Gastroesophageal sphincter (tissue), 3 donors: ENCODE measurements at regions not wholly inside any gene's neighbourhood (a gene's known extent, or its start where the extent isn't known, plus 50 kb on each side); places are given as distances from the start of the nearest gene placed in this dataset.

Experiments
- CTCF ChIP-seq, 4 experiments: fragments of 200-600 bp in 2 of 4; fragments of 450-650 bp in 2 of 4; sonication (generic) in 1 of 4; IDR thresholded peaks; one replicate each; pipeline ENCODE4 v1.5.1; 2017 to 2019; ENCODE audit warnings: antibody characterized with exemption in 4 of 4, mild to moderate bottlenecking in 2 of 4, moderate library complexity in 2 of 4
- EP300 ChIP-seq: sonication (generic); formaldehyde crosslinking; IDR thresholded peaks from one replicate; pipeline ENCODE4 v1.6.1; 2017; ENCODE audit warnings: antibody characterized with exemption, mild to moderate bottlenecking

DNA sequence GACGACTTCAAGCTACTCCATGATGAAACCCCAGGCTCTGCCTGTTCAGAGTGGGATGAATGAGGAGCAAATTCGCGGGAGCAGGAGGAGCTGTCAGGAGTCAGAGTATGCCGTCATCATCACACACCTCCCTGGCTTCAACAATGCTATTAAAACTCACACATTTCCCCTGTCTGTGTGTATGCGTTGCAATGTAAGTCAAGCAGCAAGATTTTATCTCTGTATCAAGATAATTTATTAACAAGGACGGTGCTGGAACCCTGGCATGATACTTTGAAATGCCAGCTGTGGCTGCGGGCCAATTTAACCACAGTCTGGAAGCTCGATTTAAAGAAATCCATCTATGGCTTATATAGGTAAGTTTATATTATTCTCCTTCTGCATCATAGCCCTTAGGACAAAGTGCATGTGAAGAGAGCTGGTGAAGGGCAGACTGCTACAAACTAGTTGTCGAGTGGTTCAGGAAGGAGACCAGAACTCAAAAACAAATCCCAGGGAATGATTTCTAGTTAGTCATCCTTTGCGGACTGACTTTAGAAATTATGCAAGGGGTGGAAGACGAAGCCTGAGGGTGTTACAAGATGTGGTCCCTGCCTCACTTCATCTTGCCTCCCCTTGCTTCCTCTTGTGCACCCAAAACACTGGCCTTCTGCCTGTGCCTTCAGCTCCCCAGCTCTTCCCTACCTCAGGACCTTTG lies 486.5 kb downstream of the COG6 start:
- no peak for TF ChIP-seq CTCF (IDR thresholded peaks at IDR 0.05)
- no peak for TF ChIP-seq EP300
